Esophagus muscularis mucosa (tissue), 4 donors: ENCODE measurements at regions not wholly inside any gene's neighbourhood (a gene's known extent, or its start where the extent isn't known, plus 50 kb on each side); places are given as distances from the start of the nearest gene placed in this dataset.

Experiments used
- DNase-seq: peaks from one replicate; pipeline ENCODE4 v3.0.0-alpha.2; 2017; ENCODE audit errors: extremely low spot score
- H3K27ac ChIP-seq, 4 donors: fragments of 200-600 bp; sonication (generic); replicated peaks in 1 of 4; 1 replicate in 3 of 4; 2 replicates in 1 of 4; pipeline ENCODE4 v1.5.1; 2016 to 2019; ENCODE audit warnings: mild to moderate bottlenecking in 1 of 4
- H3K27me3 ChIP-seq, 4 donors: fragments of 200-600 bp; sonication (generic); one replicate each; pipeline versions ENCODE4 v1.5.1 to v1.6.0; 2016 to 2019
- H3K36me3 ChIP-seq, 4 donors: fragments of 200-600 bp; sonication (generic); one replicate each; pipeline ENCODE4 v1.5.1; 2016 to 2019
- H3K4me1 ChIP-seq, 4 donors: fragments of 200-600 bp; sonication (generic); one replicate each; pipeline ENCODE4 v1.5.1; 2016 to 2019
- H3K4me3 ChIP-seq, 4 donors: fragments of 200-600 bp; sonication (generic); 1 replicate in 2 of 4; 2 replicates in 2 of 4; pipeline ENCODE4 v1.5.1; 2016 to 2019; ENCODE audit warnings: mild to moderate bottlenecking in 4 of 4, moderate library complexity in 1 of 4
- H3K9me3 ChIP-seq, 4 donors: fragments of 200-600 bp; sonication (generic); 1 replicate in 3 of 4; 2 replicates in 1 of 4; pipeline ENCODE4 v1.5.1; 2016 to 2019
- EP300 ChIP-seq: sonication (generic); formaldehyde crosslinking; IDR thresholded peaks from one replicate; pipeline ENCODE4 v1.6.1; 2017; ENCODE audit warnings: antibody characterized with exemption
- POLR2A ChIP-seq: fragments of 450-650 bp; IDR thresholded peaks from one replicate; pipeline ENCODE4 v1.6.1; 2017; ENCODE audit warnings: antibody characterized with exemption, moderate library complexity, mild to moderate bottlenecking, low read depth
- POLR2AphosphoS5 ChIP-seq, 2 donors: sonication (generic); formaldehyde crosslinking; IDR thresholded peaks; one replicate each; pipeline ENCODE4 v1.6.1; 2017; ENCODE audit warnings: antibody characterized with exemption in 2 of 2
- WGBS: methylation state at CpG from one replicate; pipeline ENCODE4 v1.1.5; 2018; 5-methylcytosine and 5-hydroxymethylcytosine counted together
- intact Hi-C: fragments of 100-400 bp; cut with DNase I; formaldehyde crosslinking; loops from one replicate; pipeline ENCODE4 v1.15.1; 2023
- TF ChIP-seq, protein P1 (sequence below), 3 experiments: fragments of 200-600 bp in 2 of 3; fragments of 450-650 bp in 1 of 3; sonication (generic) in 2 of 3; IDR thresholded peaks; one replicate each; pipeline ENCODE4 v1.5.1; 2017 to 2019; ENCODE audit warnings: antibody characterized with exemption in 3 of 3, mild to moderate bottlenecking in 2 of 3, moderate library complexity in 1 of 3

DNA sequence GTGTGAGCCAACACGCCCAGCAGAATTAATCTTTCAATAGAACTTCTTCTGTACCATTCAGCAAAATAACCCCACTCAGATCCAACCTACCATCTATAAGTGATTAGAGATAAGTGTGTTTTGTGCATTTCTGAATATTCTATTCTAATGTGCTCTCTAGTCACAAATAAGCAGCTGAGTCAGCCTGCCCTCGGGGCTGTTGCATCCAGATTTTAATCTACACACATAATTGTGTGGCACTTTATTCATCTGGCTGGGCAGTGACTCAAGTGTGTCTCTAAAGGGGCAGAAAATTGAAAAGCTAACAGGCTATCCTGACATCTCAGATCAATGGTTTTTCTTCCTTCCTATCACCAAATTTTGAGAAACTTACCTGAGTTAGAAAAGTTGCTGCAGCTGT lies 60.3 kb downstream of the PRR15 start:
- H3K36me3 ChIP-seq: no peaks in the 10 kb centered on the region
- intact Hi-C loops: no loop called here
- DNase-seq: no peak
- WGBS: 73% methylated on average over 2 of the region's 2 CpGs
- TF ChIP-seq, protein P1, sequence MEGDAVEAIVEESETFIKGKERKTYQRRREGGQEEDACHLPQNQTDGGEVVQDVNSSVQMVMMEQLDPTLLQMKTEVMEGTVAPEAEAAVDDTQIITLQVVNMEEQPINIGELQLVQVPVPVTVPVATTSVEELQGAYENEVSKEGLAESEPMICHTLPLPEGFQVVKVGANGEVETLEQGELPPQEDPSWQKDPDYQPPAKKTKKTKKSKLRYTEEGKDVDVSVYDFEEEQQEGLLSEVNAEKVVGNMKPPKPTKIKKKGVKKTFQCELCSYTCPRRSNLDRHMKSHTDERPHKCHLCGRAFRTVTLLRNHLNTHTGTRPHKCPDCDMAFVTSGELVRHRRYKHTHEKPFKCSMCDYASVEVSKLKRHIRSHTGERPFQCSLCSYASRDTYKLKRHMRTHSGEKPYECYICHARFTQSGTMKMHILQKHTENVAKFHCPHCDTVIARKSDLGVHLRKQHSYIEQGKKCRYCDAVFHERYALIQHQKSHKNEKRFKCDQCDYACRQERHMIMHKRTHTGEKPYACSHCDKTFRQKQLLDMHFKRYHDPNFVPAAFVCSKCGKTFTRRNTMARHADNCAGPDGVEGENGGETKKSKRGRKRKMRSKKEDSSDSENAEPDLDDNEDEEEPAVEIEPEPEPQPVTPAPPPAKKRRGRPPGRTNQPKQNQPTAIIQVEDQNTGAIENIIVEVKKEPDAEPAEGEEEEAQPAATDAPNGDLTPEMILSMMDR (IDR thresholded peaks at IDR 0.05): no peak
- TF ChIP-seq EP300 (no peak), POLR2AphosphoS5 (IDR thresholded peaks at IDR 0.05) (no peak), POLR2A (no peak)
- peaks cover 0 to 4% (median 0%) of the 10 kb centered on the region in 4 donors for H3K4me1 ChIP-seq
- H3K4me3 ChIP-seq: no peak overlapping the region
- no peaks in the 10 kb centered on the region for H3K9me3 ChIP-seq
- no peak overlapping the region for H3K27ac ChIP-seq
- peaks cover 0 to 6% (median 0%) of the 10 kb centered on the region in 4 donors for H3K27me3 ChIP-seq

DNA sequence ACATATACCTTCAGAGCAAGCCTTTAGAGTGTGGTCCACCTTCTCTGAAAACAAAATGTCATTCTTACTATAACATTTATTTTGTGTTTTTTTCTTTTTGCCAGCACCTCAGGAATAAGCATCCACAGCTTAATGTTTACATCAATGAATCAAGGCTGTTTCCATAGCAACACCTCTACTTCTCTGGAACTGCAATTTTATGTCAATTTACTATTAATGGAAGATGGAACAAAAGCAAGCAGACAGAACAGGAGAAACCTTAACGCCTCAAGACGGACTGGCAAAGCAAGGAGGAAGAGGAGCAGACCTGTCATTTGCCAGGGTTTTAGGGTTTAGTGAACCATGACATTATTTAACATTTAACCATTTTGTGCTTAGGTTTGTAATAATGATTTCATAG lies 63.1 kb downstream of the PRR15 start:
- 81% methylated on average over 2 of the region's 2 CpGs for WGBS
- H3K9me3 ChIP-seq: no peaks in the 10 kb centered on the region
- TF ChIP-seq POLR2A: no peak
- TF ChIP-seq, protein P1 (IDR thresholded peaks at IDR 0.05): no peak
- TF ChIP-seq EP300: no peak
- TF ChIP-seq POLR2AphosphoS5 (IDR thresholded peaks at IDR 0.05): no peak
- DNase-seq: no peak
- H3K36me3 ChIP-seq: no peaks in the 10 kb centered on the region
- H3K27me3 ChIP-seq: peaks cover 0 to 6% (median 0%) of the 10 kb centered on the region in 4 donors
- H3K4me3 ChIP-seq: no peak overlapping the region
- no peak overlapping the region for H3K27ac ChIP-seq
- peaks cover 0 to 4% (median 0%) of the 10 kb centered on the region in 4 donors for H3K4me1 ChIP-seq
- intact Hi-C loops: no loop called here

DNA sequence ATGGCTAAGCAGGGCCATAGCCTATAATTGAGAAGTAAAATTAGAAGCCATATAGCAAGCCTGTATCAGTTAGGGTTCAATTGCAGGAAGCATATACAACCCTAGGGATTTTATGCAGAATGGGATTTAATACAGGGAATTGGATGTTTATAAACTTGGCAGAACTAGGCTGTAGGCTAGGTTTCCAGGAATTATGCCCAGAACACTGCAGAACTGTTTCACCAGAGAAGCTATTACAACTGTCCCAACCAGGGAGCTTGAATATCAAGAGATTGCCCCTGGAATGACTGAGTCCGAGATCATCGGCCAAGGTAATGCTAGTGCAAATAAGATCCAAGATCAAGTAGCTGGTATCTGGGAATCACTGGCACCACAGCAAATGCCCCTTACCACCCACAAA lies 64.0 kb downstream of the PRR15 start:
- Histone ChIP-seq H3K27me3 (peaks cover 0 to 6% (median 0%) of the 10 kb centered on the region in 4 donors), H3K4me1 (peaks cover 0 to 4% (median 0%) of the 10 kb centered on the region in 4 donors), H3K27ac (no peak overlapping the region), H3K36me3 (no peaks in the 10 kb centered on the region), H3K9me3 (no peaks in the 10 kb centered on the region), H3K4me3 (no peak overlapping the region)
- no peak for DNase-seq
- TF ChIP-seq POLR2A: no peak
- TF ChIP-seq, protein P1 (IDR thresholded peaks at IDR 0.05): no peak
- TF ChIP-seq POLR2AphosphoS5 (IDR thresholded peaks at IDR 0.05): no peak
- TF ChIP-seq EP300: no peak
- 56% methylated on average over 2 of the region's 2 CpGs for WGBS
- intact Hi-C loops: no loop called here

DNA sequence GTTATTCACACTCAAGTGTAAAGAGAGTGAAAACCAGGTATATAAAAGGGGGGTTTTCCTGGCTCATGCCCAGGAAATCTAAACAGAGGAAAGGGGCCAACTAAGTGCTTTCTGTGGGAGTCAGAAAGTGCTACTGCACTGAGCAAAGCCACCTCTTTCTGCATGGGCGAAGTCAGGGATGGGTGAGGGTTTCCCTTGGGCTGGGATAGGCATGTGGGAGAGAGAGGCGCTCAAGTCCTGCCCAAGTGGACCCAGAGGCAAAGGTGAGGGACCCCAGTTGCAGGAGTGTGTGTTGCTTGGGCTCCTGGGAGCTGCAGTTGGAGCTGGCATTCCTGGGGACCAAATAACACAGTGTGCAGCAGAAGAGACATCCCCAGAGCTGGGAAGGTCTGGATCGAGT lies 65.9 kb downstream of the PRR15 start:
- DNase-seq: no peak
- H3K4me3 ChIP-seq: no peak overlapping the region
- WGBS: 94% methylated on average over 3 of the region's 3 CpGs
- no peak for TF ChIP-seq EP300
- no peak for TF ChIP-seq POLR2A
- TF ChIP-seq, protein P1 (IDR thresholded peaks at IDR 0.05): no peak
- no peak for TF ChIP-seq POLR2AphosphoS5 (IDR thresholded peaks at IDR 0.05)
- H3K36me3 ChIP-seq: no peaks in the 10 kb centered on the region
- peaks cover 0 to 4% (median 0%) of the 10 kb centered on the region in 4 donors for H3K4me1 ChIP-seq
- H3K27me3 ChIP-seq: no peaks in the 10 kb centered on the region
- H3K9me3 ChIP-seq: no peaks in the 10 kb centered on the region
- intact Hi-C loops: no loop called here
- no peak overlapping the region for H3K27ac ChIP-seq
